GM21723 (cell line): ENCODE measurements at regions not wholly inside any gene's neighbourhood (a gene's known extent, or its start where the extent isn't known, plus 50 kb on each side); places are given as distances from the start of the nearest gene placed in this dataset.

Experiments
- ATAC-seq: cut with Tn5 transposase; IDR thresholded peaks from one replicate; pipeline ENCODE4 v1.9.1; 2021; ENCODE audit warnings: mild to moderate bottlenecking, moderate library complexity; ENCODE audit not compliant: unreplicated experiment

- ATAC-seq = no peak
These were observed 107.5 kb downstream of the CYSLTR2 start for GRCh38 chr13:48761256-48761655.

DNA sequence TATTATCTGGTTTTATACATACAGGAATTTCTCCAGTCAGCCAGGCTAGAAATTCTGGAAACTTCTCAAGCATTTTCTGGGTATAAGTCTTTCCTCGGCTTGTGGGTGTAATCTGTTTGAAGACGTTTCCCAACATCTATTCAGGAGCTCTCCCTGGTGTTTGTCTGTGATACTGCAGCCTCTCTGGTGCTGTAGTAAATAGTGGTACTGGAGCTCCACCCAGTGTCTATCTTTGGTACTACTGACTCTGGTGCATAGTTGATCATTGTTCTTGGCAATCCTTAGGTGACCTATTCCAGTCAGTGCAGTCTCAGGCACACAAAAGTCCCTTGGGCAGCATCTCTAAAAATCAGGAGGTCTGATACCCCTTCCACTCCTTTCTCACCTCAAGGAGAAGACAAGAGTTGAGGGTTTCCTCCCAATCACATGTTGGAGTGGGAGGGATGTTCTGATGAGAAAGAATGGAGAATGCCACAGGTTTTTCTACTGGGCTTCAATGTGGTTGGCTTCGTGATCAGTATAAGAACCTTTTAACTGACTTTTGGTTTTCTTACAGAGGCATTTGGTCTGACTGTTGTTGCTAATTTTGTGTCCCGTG is 115.5 kb downstream of the CYSLTR2 start:
- ATAC-seq = peak; percentile 93

GRCh38 chr13:48770372-48770771 is 116.6 kb downstream of the CYSLTR2 start:
- no peak for ATAC-seq

- ATAC-seq = no peak
These were observed 119.2 kb downstream of the CYSLTR2 start for GRCh38 chr13:48772908-48773307.

DNA sequence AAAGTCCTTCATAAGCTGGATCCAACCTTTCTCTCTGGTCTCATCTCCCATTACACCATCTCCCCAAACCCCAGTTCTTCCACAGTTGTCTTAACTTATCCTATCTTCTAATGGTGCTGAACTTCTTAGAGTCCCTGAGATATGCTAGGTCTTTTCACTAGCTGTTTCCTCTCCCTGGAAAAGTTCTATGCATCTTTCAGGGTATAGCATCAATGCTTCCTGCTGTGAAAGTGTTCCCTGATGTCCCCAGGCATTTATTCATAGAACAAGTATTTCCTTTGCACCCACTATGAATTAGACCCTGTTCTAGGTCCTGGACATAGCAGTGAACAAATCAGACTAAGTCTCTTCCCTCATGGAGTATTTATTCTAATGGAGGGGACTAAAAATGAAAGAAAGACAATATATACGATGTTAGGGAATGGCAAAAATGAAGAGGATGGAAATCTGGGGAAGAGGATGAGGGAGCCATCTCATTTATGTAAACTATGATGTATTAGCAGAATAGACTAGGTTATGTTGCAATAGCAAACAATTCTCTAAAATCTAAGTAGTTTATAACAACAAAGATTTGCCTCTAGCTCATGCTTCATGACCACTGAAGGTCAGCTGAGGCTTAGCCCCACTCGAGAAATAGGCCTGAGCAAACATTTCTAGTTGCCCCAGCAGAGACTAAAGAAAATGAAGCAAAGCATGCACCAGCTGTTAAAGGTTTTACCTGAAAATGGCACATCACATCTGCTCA is 120.0 kb downstream of the CYSLTR2 start:
- ATAC-seq = no peak

DNA sequence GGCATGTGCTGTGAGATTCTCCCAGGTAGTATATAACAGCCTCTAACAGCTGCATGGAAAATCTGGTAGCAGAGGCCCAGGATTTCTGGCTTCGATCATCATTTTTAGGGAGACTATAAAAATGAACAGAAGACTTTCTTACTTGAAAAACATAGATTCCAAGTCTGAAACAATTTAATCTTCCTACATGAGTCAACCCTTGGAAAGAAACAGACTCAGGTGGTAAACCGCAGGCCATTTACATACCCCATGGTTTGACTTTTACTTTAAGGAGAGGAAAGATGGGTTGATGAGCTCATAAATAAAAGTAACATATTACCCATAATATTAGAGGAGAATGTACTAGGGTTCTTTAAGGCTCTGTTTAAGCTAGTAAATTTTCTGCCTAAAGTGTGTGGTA is 121.6 kb downstream of the CYSLTR2 start:
- ATAC-seq = no peak

DNA sequence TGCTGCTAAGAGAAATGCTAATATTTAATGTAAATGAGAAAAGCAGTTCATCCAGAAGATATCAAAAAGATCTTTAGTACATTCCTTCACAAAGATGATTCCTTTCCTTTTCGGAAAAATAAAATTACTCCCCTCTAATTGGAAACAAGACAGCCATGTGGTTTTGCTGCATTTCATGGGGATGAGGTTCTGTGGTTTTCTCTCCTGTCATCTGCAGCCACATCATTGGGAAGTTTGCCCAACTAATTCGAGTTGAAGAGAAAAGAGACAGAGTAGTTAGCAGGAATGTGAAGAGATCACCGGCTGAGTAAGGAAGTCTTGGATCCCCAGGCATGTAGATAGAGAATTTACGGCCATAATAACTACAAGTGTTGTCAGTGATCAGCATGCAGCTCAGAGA is 122.1 kb downstream of the CYSLTR2 start:
- ATAC-seq = no peak

- ATAC-seq = no peak
These were observed 122.7 kb downstream of the CYSLTR2 start for GRCh38 chr13:48776401-48776800.

DNA sequence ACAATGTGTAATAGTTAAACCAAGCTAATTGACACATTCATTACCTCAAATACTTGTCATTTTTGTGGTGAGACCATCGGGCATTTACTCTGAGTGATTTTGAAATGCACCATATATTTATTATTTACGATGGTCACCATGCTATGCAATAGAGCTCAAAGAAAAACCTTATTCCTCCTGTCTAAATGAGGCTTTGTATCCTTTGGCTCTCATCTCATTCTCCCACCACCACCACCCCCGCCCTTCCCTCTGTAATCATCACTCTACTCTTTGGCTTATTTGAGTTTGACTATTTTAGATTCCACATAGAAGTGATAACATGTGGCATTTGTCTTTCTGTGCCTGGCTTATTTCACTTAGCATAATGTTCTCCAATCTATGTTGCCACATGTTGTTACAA is 124.9 kb downstream of the CYSLTR2 start:
- ATAC-seq = no peak

GRCh38 chr13:48780713-48781341 is 127.1 kb downstream of the CYSLTR2 start:
- no peak for ATAC-seq

DNA sequence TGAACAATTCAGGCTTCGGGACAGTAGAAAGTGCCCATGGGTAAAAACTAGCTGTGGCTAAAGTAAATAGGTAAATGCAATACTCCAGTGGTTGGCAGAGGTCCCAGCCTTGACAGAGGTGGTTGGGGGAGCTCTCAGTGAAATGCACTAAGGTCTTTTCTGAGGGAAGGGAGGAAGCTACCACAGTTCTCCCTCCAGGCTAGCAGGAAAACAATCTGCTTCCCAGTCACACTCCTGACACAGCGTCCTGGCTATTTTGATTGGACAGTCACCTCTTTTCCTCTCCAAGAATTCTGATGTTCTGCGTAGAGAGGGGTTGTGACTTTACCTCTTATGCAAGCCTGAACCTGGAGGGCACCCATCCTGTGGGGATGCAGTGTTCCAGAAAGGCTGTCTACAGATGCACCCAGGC is 128.7 kb downstream of the CYSLTR2 start:
- ATAC-seq = no peak

DNA sequence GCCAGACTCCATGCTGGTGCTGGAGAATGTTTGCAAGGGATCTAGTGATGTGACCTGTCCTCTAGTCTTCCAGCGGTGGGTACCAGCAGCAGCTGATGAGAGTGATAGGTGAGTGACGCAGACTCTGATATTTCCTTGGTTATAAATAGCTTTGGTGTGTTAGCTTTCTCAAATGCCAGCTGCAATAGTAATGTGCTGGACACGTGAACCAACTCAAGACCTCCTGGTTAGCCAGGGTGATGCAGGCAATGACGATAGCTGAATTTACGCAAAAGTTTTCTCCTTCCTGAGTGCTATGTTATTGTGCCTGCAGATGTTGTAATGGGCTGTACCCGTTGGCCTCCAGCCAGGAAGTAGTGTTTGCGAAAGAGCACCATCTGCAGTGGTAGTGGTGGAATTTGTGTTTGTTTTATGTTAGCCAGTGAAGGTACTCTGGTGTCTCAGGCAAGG is 129.5 kb downstream of the CYSLTR2 start:
- no peak for ATAC-seq

- no peak for ATAC-seq
These were observed 130.0 kb downstream of the CYSLTR2 start for GRCh38 chr13:48783695-48784230.

- no peak for ATAC-seq
These were observed 131.3 kb downstream of the CYSLTR2 start for GRCh38 chr13:48784916-48785548.

- ATAC-seq = no peak
These were observed 136.5 kb downstream of the CYSLTR2 start for GRCh38 chr13:48790199-48790598.

- no peak for ATAC-seq
These were observed 137.2 kb downstream of the CYSLTR2 start for GRCh38 chr13:48790966-48791365.

DNA sequence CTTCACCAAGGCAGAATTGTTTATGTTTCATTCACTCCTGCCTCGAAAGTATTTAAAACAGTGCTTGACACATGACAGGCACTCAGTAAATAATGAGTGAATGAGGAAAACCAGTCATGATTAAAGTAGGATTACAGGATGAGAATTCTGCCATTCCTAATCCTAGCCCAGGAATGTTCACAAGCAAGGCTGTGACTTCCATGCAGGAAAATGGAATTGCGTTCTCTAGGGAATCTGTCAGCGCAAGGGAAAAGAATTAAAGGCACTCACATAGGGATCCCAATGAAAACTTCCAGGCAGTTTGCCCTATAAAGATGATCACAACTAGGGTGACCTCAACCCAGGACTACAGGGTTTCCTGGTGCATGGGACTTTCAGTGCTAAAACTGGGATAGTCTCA is 143.4 kb downstream of the CYSLTR2 start:
- no peak for ATAC-seq

GRCh38 chr13:48797761-48798160 is 144.0 kb downstream of the CYSLTR2 start:
- ATAC-seq = no peak

GRCh38 chr13:48798180-48798579 is 144.5 kb downstream of the CYSLTR2 start:
- ATAC-seq = no peak

DNA sequence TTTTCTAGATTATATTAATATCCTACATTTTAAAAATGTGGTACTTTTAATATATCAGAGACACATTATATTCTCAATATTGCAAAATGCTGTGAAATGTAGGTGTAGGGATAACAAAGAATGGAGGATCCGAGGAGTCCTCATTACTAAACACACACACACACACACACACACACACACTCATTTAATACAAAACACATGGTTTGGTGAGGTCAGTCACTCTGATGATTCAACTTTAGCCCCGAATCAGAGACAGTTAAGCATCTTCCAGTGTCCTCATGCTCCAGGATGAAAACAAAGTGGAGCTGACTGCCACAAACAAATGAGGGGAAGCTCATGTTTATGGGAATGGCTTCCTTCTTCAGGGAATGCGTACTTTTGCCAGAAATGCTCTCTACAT is 147.5 kb downstream of the CYSLTR2 start:
- no peak for ATAC-seq

- no peak for ATAC-seq
These were observed 151.3 kb downstream of the CYSLTR2 start for GRCh38 chr13:48804821-48805601.
